A673 (cell line): ENCODE measurements at regions not wholly inside any gene's neighbourhood (a gene's known extent, or its start where the extent isn't known, plus 50 kb on each side); places are given as distances from the start of the nearest gene placed in this dataset.

ENCODE experiments used
- BruUV-seq: library from RNA; stranded (reverse); fragments of 400-500 nt; replicated peaks from 2 replicates; lab custom pipeline; 2021; lab: Mats Ljungman, UMichigan
- CTCF ChIA-PET: fragments of 300-600 bp; sonication (Branson Sonifier 250); formaldehyde crosslinking; loops from one replicate; lab custom pipeline; 2022; ENCODE audit warnings: antibody characterized with exemption; lab: Charles Lee
- POLR2A ChIA-PET: fragments of 300-600 bp; sonication (Branson Sonifier 250); formaldehyde crosslinking; loops from one replicate; lab custom pipeline; 2022; ENCODE audit warnings: antibody characterized with exemption; ENCODE audit not compliant: low non-redundant PET; lab: Charles Lee
- DNase-seq: peaks from one replicate; pipeline ENCODE4 v3.0.0-alpha.2; 2015; ENCODE audit warnings: low spot score
- H3K27ac ChIP-seq: fragments of 200-600 bp; sonication (generic); 2 replicates; pipeline ENCODE4 v1.5.1; 2016; ENCODE audit warnings: mixed run types, low read depth, mild to moderate bottlenecking, mixed read lengths, antibody characterized with exemption, low read length; ENCODE audit not compliant: poor library complexity, severe bottlenecking
- H3K27me3 ChIP-seq: fragments of 200-600 bp; sonication (generic); replicated peaks from 2 replicates; pipeline ENCODE4 v1.6.1; 2017; ENCODE audit warnings: mixed run types, low read depth, mild to moderate bottlenecking, mixed read lengths, antibody characterized with exemption, low read length; ENCODE audit not compliant: insufficient read depth, poor library complexity
- H3K36me3 ChIP-seq: fragments of 200-600 bp; sonication (generic); 2 replicates; pipeline ENCODE4 v1.6.1; 2016; ENCODE audit warnings: mixed run types, mild to moderate bottlenecking, mixed read lengths, antibody characterized with exemption, low read length; ENCODE audit not compliant: insufficient read depth, poor library complexity, severe bottlenecking
- H3K4me1 ChIP-seq: fragments of 200-600 bp; sonication (generic); 2 replicates; pipeline ENCODE4 v1.6.1; 2017; ENCODE audit warnings: mixed run types, mild to moderate bottlenecking, mixed read lengths, antibody characterized with exemption, low read length; ENCODE audit not compliant: insufficient read depth, poor library complexity, severe bottlenecking
- H3K4me3 ChIP-seq: fragments of 200-600 bp; sonication (generic); 2 replicates; pipeline ENCODE4 v1.5.1; 2016; ENCODE audit warnings: low read depth, mixed run types, mild to moderate bottlenecking, mixed read lengths, low read length; ENCODE audit not compliant: poor library complexity, severe bottlenecking
- H3K9me3 ChIP-seq: fragments of 200-600 bp; sonication (generic); 2 replicates; pipeline ENCODE4 v1.6.1; 2016; ENCODE audit warnings: mixed run types, low read depth, mild to moderate bottlenecking, mixed read lengths, antibody characterized with exemption, low read length; ENCODE audit not compliant: poor library complexity, severe bottlenecking
- CTCF ChIP-seq: fragments of 300-800, 200-600 bp; sonication (generic); conservative IDR thresholded peaks from 2 replicates; pipeline ENCODE4 v1.5.1; 2017; ENCODE audit warnings: low read depth, mild to moderate bottlenecking, antibody characterized with exemption, low read length, moderate library complexity, mixed read lengths
- EZH2 ChIP-seq: fragments of 200-600 bp; sonication (generic); IDR thresholded peaks from 2 replicates; pipeline ENCODE4 v1.6.1; 2017; ENCODE audit warnings: borderline replicate concordance, low read depth, mild to moderate bottlenecking, mixed read lengths, antibody characterized with exemption, low read length; ENCODE audit not compliant: poor library complexity, severe bottlenecking
- intact Hi-C: fragments of 100-400 bp; cut with micrococcal nuclease; formaldehyde crosslinking; loops from one replicate; pipeline ENCODE4 v1.10.0; 2022; ENCODE audit not compliant: unreplicated experiment

DNA sequence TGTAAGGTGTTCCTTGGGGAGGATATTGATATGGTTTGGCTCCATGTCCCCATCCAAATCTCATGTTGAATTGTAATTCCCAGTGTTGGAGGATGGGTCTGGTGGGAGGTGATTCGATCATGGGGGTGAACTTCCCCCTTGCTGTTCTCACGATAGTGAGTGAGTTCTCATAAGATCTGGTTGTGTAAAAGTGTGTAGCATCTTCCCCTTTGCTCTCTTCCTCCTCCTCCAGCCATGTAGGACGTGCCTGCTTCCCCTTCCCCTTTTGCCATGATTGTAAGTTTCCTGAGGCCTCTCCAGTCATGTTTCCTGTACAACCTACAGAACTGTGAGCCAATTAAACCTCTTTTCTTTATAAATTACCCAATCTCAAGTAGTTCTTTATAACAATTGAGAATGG lies 458.7 kb downstream of the LPIN1 start:
- Histone ChIP-seq H3K4me1 (peaks cover 4% of the 10 kb centered on the region), H3K27ac (no peak overlapping the region), H3K9me3 (no peaks in the 10 kb centered on the region), H3K4me3 (no peak overlapping the region), H3K27me3 (no peaks in the 10 kb centered on the region), H3K36me3 (no peaks in the 10 kb centered on the region)
- intact Hi-C loops, result no loop called here
- POLR2A ChIA-PET, result no interaction called here
- BruUV-seq, result no TSS peak
- no peak for DNase-seq
- TF ChIP-seq EZH2 (no peak), CTCF (no peak)
- CTCF ChIA-PET, result no interaction called here

DNA sequence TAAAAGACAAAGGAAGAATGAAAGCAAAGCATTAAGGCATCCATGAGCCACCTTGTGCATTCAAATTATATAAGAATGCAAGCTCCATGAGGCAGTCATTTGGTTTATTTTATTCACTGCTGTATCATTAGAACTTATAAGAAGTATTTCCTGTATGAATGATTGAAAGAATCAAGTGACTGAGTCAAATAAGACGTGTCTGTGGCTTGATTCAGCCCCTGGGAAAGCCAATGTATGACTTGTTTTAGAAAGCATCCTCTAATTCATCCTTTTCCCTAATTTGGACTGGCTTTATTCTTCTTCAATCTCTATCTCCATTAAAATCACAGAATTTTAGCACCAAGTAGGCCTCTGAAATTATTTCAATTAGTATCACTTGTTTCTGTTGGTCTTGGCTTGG lies 461.1 kb downstream of the LPIN1 start:
- H3K9me3 ChIP-seq, result no peaks in the 10 kb centered on the region
- H3K36me3 ChIP-seq, result no peaks in the 10 kb centered on the region
- no TSS peak for BruUV-seq
- TF ChIP-seq EZH2 (no peak), CTCF (no peak)
- H3K4me1 ChIP-seq, result peaks cover 1% of the 10 kb centered on the region
- no peak for DNase-seq
- H3K4me3 ChIP-seq, result no peak overlapping the region
- intact Hi-C loops, result no loop called here
- H3K27ac ChIP-seq, result no peak overlapping the region
- H3K27me3 ChIP-seq, result no peaks in the 10 kb centered on the region
- ChIA-PET CTCF (no interaction called here), POLR2A (no interaction called here)

GRCh38 chr2:12210016-12210933 lies 463.8 kb downstream of the LPIN1 start:
- no peaks in the 10 kb centered on the region for H3K27me3 ChIP-seq
- H3K4me1 ChIP-seq, result no peaks in the 10 kb centered on the region
- POLR2A ChIA-PET, result no interaction called here
- TF ChIP-seq EZH2 (no peak), CTCF (no peak)
- DNase-seq, result no peak
- no peaks in the 10 kb centered on the region for H3K9me3 ChIP-seq
- no TSS peak for BruUV-seq
- H3K27ac ChIP-seq, result no peak overlapping the region
- no peak overlapping the region for H3K4me3 ChIP-seq
- CTCF ChIA-PET, result no interaction called here
- H3K36me3 ChIP-seq, result no peaks in the 10 kb centered on the region
- intact Hi-C loops, result no loop called here
